HEK293 (cell line): ENCODE measurements at regions not wholly inside any gene's neighbourhood (a gene's known extent, or its start where the extent isn't known, plus 50 kb on each side); places are given as distances from the start of the nearest gene placed in this dataset.

Experiments
- CTCF ChIA-PET: fragments of 350-600 bp; formaldehyde crosslinking; extraction: SDS; loops from one replicate; lab custom pipeline; 2021; ENCODE audit warnings: antibody characterized with exemption; lab: Yijun Ruan, JAX
- POLR2A ChIA-PET: fragments of 300-600 bp; formaldehyde crosslinking; extraction: SDS; loops from one replicate; lab custom pipeline; 2020; ENCODE audit warnings: antibody characterized with exemption, inconsistent platforms; lab: Yijun Ruan, JAX
- H3K27ac ChIP-seq: fragments of 200-500 bp; sonication (Bioruptor generic); 2 replicates; pipeline ENCODE4 v1.5.1; 2014; ENCODE audit warnings: low read depth, low read length, control low read depth, inconsistent platforms; ENCODE audit errors: extremely low read depth
- H3K36me3 ChIP-seq, 2 experiments: fragments of 200-500 bp in 1 of 2; sonication (Bioruptor generic) in 1 of 2; 1 replicate in 1 of 2; 2 replicates in 1 of 2; pipeline ENCODE4 v1.5.1; 2014 to 2017; ENCODE audit warnings: inconsistent platforms in 2 of 2, low read length in 2 of 2; ENCODE audit not compliant: control insufficient read depth in 2 of 2, insufficient read depth in 1 of 2
- H3K4me1 ChIP-seq: fragments of 200-500 bp; sonication (Bioruptor generic); 2 replicates; pipeline ENCODE4 v1.5.1; 2014; ENCODE audit warnings: mild to moderate bottlenecking, low read length, inconsistent platforms; ENCODE audit not compliant: control insufficient read depth, insufficient read depth
- H3K4me3 ChIP-seq: 2 replicates; pipeline ENCODE4 v1.5.1; 2011; ENCODE audit warnings: low read depth, mild to moderate bottlenecking, control low read depth, low read length, moderate library complexity
- H3K9me3 ChIP-seq: fragments of 200-500 bp; sonication (Bioruptor generic); 2 replicates; pipeline ENCODE4 v1.5.1; 2014; ENCODE audit warnings: low read depth, low read length, inconsistent platforms; ENCODE audit not compliant: control insufficient read depth, insufficient read depth
- KLF16 ChIP-seq: fragments of 450-650 bp; formaldehyde crosslinking; IDR thresholded peaks from 2 replicates; pipeline ENCODE4 v1.5.1; 2017; ENCODE audit warnings: missing biosample characterization, missing genetic modification characterization
- ZBTB1 ChIP-seq: fragments of 450-650 bp; formaldehyde crosslinking; IDR thresholded peaks from 2 replicates; pipeline ENCODE4 v1.5.1; 2016; ENCODE audit warnings: missing biosample characterization, missing genetic modification characterization
- ZBTB8A ChIP-seq: fragments of 450-650 bp; formaldehyde crosslinking; IDR thresholded peaks from 2 replicates; pipeline ENCODE4 v1.5.1; 2016; ENCODE audit warnings: missing biosample characterization, missing genetic modification characterization
- ZFP41 ChIP-seq: fragments of 450-650 bp; formaldehyde crosslinking; IDR thresholded peaks from 2 replicates; pipeline ENCODE4 v1.5.1; 2016; ENCODE audit warnings: missing biosample characterization, missing genetic modification characterization, borderline replicate concordance
- ZNF146 ChIP-seq: fragments of 450-650 bp; formaldehyde crosslinking; IDR thresholded peaks from 2 replicates; pipeline ENCODE4 v1.5.1; 2016; ENCODE audit warnings: missing biosample characterization, missing genetic modification characterization
- ZNF155 ChIP-seq: fragments of 450-650 bp; formaldehyde crosslinking; IDR thresholded peaks from 2 replicates; pipeline ENCODE4 v1.5.1; 2016; ENCODE audit warnings: missing biosample characterization, missing genetic modification characterization
- ZNF248 ChIP-seq: fragments of 450-650 bp; formaldehyde crosslinking; IDR thresholded peaks from 2 replicates; pipeline ENCODE4 v1.5.1; 2017; ENCODE audit warnings: missing biosample characterization, missing genetic modification characterization
- ZNF335 ChIP-seq: fragments of 450-650 bp; formaldehyde crosslinking; conservative IDR thresholded peaks from 2 replicates; pipeline ENCODE4 v1.5.1; 2016; ENCODE audit warnings: missing biosample characterization, missing genetic modification characterization
- ZNF571 ChIP-seq: fragments of 450-650 bp; formaldehyde crosslinking; IDR thresholded peaks from 2 replicates; pipeline ENCODE4 v1.5.0; 2017; ENCODE audit warnings: missing biosample characterization, missing genetic modification characterization
- ZNF626 ChIP-seq: fragments of 450-650 bp; sonication (Bioruptor Pico); formaldehyde crosslinking; IDR thresholded peaks from 2 replicates; pipeline ENCODE4 v1.5.1; 2018; ENCODE audit warnings: missing biosample characterization, missing genetic modification characterization, inconsistent platforms
- ZNF701 ChIP-seq: fragments of 450-650 bp; formaldehyde crosslinking; IDR thresholded peaks from 2 replicates; pipeline ENCODE4 v1.5.1; 2016; ENCODE audit warnings: missing biosample characterization, missing genetic modification characterization
- ZNF785 ChIP-seq: fragments of 450-650 bp; formaldehyde crosslinking; IDR thresholded peaks from 2 replicates; pipeline ENCODE4 v1.5.1; 2016; ENCODE audit warnings: missing biosample characterization, missing genetic modification characterization
- TF ChIP-seq, protein P1 (sequence below): fragments of 450-650 bp; formaldehyde crosslinking; IDR thresholded peaks from 2 replicates; pipeline ENCODE4 v1.5.1; 2016; ENCODE audit warnings: missing biosample characterization, missing genetic modification characterization, borderline replicate concordance
- TF ChIP-seq, protein P2 (sequence below): fragments of 450-650 bp; formaldehyde crosslinking; IDR thresholded peaks from 2 replicates; pipeline ENCODE4 v1.5.1; 2016; ENCODE audit warnings: missing biosample characterization, missing genetic modification characterization
- TF ChIP-seq, protein P3 (sequence below): fragments of 450-650 bp; formaldehyde crosslinking; IDR thresholded peaks from 2 replicates; pipeline ENCODE4 v1.5.1; 2016; ENCODE audit warnings: missing biosample characterization, missing genetic modification characterization
- TF ChIP-seq, protein P4 (sequence below): fragments of 450-650 bp; formaldehyde crosslinking; IDR thresholded peaks from 2 replicates; pipeline ENCODE4 v1.5.1; 2016; ENCODE audit warnings: missing biosample characterization, missing genetic modification characterization
- TF ChIP-seq, protein P5 (sequence below): fragments of 450-650 bp; formaldehyde crosslinking; conservative IDR thresholded peaks from 2 replicates; pipeline ENCODE4 v1.5.1; 2016; ENCODE audit warnings: low read depth, missing biosample characterization, missing genetic modification characterization
- TF ChIP-seq, protein P6 (sequence below): fragments of 450-650 bp; formaldehyde crosslinking; IDR thresholded peaks from 2 replicates; pipeline ENCODE4 v1.5.1; 2016; ENCODE audit warnings: missing biosample characterization, missing genetic modification characterization, borderline replicate concordance
- TF ChIP-seq, protein P7 (sequence below): fragments of 450-650 bp; IDR thresholded peaks from 2 replicates; pipeline ENCODE4 v1.5.1; 2018; ENCODE audit warnings: missing biosample characterization, mild to moderate bottlenecking, missing genetic modification characterization

DNA sequence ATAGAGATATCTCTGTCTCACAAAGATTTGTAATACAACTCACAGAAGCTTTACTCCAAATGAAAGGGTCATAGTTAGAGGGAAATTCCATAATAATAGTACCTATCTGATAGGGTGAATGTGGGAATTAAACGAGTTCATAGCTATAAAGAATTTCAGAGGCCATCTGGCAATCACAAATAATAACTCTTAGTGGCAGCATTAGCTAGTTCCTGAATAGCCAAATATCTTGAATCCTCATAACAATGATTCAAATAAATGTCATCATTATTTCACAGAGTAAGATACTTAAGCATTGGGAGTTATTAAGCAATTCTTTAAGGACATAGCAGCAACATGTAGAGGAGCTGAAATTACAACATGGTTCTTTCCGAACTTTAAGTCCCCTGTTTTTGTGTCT lies 1265.0 kb upstream of the PIK3C3 start (continued):
- TF ChIP-seq, protein P1, sequence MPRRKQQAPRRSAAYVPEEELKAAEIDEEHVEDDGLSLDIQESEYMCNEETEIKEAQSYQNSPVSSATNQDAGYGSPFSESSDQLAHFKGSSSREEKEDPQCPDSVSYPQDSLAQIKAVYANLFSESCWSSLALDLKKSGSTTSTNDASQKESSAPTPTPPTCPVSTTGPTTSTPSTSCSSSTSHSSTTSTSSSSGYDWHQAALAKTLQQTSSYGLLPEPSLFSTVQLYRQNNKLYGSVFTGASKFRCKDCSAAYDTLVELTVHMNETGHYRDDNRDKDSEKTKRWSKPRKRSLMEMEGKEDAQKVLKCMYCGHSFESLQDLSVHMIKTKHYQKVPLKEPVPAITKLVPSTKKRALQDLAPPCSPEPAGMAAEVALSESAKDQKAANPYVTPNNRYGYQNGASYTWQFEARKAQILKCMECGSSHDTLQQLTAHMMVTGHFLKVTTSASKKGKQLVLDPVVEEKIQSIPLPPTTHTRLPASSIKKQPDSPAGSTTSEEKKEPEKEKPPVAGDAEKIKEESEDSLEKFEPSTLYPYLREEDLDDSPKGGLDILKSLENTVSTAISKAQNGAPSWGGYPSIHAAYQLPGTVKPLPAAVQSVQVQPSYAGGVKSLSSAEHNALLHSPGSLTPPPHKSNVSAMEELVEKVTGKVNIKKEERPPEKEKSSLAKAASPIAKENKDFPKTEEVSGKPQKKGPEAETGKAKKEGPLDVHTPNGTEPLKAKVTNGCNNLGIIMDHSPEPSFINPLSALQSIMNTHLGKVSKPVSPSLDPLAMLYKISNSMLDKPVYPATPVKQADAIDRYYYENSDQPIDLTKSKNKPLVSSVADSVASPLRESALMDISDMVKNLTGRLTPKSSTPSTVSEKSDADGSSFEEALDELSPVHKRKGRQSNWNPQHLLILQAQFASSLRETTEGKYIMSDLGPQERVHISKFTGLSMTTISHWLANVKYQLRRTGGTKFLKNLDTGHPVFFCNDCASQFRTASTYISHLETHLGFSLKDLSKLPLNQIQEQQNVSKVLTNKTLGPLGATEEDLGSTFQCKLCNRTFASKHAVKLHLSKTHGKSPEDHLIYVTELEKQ (tag by site-specific recombination), result no peak
- TF ChIP-seq, protein P2, sequence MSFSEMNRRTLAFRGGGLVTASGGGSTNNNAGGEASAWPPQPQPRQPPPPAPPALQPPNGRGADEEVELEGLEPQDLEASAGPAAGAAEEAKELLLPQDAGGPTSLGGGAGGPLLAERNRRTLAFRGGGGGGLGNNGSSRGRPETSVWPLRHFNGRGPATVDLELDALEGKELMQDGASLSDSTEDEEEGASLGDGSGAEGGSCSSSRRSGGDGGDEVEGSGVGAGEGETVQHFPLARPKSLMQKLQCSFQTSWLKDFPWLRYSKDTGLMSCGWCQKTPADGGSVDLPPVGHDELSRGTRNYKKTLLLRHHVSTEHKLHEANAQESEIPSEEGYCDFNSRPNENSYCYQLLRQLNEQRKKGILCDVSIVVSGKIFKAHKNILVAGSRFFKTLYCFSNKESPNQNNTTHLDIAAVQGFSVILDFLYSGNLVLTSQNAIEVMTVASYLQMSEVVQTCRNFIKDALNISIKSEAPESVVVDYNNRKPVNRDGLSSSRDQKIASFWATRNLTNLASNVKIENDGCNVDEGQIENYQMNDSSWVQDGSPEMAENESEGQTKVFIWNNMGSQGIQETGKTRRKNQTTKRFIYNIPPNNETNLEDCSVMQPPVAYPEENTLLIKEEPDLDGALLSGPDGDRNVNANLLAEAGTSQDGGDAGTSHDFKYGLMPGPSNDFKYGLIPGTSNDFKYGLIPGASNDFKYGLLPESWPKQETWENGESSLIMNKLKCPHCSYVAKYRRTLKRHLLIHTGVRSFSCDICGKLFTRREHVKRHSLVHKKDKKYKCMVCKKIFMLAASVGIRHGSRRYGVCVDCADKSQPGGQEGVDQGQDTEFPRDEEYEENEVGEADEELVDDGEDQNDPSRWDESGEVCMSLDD (tag by site-specific recombination), result no peak
- TF ChIP-seq ZNF785 (tag by site-specific recombination) (no peak), ZNF626 (tag by site-specific recombination) (no peak), ZNF248 (no peak), ZNF146 (tag by site-specific recombination) (no peak), KLF16 (tag by site-specific recombination) (no peak), ZBTB8A (tag by site-specific recombination) (no peak), ZNF155 (tag by site-specific recombination) (no peak)
- TF ChIP-seq, protein P3, sequence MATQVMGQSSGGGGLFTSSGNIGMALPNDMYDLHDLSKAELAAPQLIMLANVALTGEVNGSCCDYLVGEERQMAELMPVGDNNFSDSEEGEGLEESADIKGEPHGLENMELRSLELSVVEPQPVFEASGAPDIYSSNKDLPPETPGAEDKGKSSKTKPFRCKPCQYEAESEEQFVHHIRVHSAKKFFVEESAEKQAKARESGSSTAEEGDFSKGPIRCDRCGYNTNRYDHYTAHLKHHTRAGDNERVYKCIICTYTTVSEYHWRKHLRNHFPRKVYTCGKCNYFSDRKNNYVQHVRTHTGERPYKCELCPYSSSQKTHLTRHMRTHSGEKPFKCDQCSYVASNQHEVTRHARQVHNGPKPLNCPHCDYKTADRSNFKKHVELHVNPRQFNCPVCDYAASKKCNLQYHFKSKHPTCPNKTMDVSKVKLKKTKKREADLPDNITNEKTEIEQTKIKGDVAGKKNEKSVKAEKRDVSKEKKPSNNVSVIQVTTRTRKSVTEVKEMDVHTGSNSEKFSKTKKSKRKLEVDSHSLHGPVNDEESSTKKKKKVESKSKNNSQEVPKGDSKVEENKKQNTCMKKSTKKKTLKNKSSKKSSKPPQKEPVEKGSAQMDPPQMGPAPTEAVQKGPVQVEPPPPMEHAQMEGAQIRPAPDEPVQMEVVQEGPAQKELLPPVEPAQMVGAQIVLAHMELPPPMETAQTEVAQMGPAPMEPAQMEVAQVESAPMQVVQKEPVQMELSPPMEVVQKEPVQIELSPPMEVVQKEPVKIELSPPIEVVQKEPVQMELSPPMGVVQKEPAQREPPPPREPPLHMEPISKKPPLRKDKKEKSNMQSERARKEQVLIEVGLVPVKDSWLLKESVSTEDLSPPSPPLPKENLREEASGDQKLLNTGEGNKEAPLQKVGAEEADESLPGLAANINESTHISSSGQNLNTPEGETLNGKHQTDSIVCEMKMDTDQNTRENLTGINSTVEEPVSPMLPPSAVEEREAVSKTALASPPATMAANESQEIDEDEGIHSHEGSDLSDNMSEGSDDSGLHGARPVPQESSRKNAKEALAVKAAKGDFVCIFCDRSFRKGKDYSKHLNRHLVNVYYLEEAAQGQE (tag by site-specific recombination), result no peak
- TF ChIP-seq, protein P4, sequence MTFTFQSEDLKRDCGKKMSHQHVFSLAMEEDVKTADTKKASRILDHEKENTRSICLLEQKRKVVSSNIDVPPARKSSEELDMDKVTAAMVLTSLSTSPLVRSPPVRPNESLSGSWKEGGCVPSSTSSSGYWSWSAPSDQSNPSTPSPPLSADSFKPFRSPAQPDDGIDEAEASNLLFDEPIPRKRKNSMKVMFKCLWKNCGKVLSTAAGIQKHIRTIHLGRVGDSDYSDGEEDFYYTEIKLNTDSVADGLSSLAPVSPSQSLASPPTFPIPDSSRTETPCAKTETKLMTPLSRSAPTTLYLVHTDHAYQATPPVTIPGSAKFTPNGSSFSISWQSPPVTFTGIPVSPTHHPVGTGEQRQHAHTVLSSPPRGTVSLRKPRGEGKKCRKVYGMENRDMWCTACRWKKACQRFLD, result no peak

DNA sequence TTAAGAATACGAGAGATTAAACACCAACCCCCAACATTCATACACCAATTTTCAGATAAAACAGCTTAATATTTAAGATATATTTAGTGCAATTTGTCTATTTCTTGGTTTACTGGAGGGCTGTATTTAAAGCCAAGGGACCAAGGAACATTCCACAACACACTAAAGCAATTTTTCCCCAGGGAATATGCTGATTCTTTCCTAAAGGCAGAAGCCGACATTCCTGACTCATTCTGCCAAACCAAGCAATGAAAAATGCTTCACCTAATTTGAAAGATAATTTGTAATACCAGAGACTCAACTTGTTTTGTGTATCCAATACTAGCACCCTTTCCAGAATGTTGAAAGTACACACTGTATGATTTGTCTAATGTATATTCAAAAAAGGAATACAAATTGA lies 1267.6 kb upstream of the PIK3C3 start:
- CTCF ChIA-PET, result no interaction called here
- TF ChIP-seq ZNF155 (tag by site-specific recombination) (no peak), ZNF335 (tag by site-specific recombination) (no peak), ZNF701 (tag by site-specific recombination) (no peak), ZNF571 (tag by site-specific recombination) (no peak), ZFP41 (tag by site-specific recombination) (no peak), ZBTB1 (no peak)
- TF ChIP-seq, protein P5, sequence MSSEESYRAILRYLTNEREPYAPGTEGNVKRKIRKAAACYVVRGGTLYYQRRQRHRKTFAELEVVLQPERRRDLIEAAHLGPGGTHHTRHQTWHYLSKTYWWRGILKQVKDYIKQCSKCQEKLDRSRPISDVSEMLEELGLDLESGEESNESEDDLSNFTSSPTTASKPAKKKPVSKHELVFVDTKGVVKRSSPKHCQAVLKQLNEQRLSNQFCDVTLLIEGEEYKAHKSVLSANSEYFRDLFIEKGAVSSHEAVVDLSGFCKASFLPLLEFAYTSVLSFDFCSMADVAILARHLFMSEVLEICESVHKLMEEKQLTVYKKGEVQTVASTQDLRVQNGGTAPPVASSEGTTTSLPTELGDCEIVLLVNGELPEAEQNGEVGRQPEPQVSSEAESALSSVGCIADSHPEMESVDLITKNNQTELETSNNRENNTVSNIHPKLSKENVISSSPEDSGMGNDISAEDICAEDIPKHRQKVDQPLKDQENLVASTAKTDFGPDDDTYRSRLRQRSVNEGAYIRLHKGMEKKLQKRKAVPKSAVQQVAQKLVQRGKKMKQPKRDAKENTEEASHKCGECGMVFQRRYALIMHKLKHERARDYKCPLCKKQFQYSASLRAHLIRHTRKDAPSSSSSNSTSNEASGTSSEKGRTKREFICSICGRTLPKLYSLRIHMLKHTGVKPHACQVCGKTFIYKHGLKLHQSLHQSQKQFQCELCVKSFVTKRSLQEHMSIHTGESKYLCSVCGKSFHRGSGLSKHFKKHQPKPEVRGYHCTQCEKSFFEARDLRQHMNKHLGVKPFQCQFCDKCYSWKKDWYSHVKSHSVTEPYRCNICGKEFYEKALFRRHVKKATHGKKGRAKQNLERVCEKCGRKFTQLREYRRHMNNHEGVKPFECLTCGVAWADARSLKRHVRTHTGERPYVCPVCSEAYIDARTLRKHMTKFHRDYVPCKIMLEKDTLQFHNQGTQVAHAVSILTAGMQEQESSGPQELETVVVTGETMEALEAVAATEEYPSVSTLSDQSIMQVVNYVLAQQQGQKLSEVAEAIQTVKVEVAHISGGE (tag by site-specific recombination), result no peak
- TF ChIP-seq, protein P6, sequence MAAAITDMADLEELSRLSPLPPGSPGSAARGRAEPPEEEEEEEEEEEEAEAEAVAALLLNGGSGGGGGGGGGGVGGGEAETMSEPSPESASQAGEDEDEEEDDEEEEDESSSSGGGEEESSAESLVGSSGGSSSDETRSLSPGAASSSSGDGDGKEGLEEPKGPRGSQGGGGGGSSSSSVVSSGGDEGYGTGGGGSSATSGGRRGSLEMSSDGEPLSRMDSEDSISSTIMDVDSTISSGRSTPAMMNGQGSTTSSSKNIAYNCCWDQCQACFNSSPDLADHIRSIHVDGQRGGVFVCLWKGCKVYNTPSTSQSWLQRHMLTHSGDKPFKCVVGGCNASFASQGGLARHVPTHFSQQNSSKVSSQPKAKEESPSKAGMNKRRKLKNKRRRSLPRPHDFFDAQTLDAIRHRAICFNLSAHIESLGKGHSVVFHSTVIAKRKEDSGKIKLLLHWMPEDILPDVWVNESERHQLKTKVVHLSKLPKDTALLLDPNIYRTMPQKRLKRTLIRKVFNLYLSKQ (tag by site-specific recombination), result no peak
- TF ChIP-seq, protein P7, sequence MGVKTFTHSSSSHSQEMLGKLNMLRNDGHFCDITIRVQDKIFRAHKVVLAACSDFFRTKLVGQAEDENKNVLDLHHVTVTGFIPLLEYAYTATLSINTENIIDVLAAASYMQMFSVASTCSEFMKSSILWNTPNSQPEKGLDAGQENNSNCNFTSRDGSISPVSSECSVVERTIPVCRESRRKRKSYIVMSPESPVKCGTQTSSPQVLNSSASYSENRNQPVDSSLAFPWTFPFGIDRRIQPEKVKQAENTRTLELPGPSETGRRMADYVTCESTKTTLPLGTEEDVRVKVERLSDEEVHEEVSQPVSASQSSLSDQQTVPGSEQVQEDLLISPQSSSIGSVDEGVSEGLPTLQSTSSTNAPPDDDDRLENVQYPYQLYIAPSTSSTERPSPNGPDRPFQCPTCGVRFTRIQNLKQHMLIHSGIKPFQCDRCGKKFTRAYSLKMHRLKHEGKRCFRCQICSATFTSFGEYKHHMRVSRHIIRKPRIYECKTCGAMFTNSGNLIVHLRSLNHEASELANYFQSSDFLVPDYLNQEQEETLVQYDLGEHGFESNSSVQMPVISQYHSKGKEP, result no peak

More for the DNA sequence above, 1267.6 kb upstream of the PIK3C3 start:
- no peaks in the 10 kb centered on the region for H3K36me3 ChIP-seq
- H3K4me1 ChIP-seq, result no peaks in the 10 kb centered on the region
- POLR2A ChIA-PET, result no interaction called here
- no peak overlapping the region for H3K27ac ChIP-seq
- no peak overlapping the region for H3K4me3 ChIP-seq
- no peaks in the 10 kb centered on the region for H3K9me3 ChIP-seq
